NCI-H146 treated with DMSO at 0.1 percent for 48 hours (cell line): ENCODE measurements at regions not wholly inside any gene's neighbourhood (a gene's known extent, or its start where the extent isn't known, plus 50 kb on each side); places are given as distances from the start of the nearest gene placed in this dataset.

ENCODE experiments used
- DNase-seq: peaks from one replicate; lab custom pipeline; 2025; ENCODE audit not compliant: unreplicated experiment; lab: John Stamatoyannopoulos, UW

DNA sequence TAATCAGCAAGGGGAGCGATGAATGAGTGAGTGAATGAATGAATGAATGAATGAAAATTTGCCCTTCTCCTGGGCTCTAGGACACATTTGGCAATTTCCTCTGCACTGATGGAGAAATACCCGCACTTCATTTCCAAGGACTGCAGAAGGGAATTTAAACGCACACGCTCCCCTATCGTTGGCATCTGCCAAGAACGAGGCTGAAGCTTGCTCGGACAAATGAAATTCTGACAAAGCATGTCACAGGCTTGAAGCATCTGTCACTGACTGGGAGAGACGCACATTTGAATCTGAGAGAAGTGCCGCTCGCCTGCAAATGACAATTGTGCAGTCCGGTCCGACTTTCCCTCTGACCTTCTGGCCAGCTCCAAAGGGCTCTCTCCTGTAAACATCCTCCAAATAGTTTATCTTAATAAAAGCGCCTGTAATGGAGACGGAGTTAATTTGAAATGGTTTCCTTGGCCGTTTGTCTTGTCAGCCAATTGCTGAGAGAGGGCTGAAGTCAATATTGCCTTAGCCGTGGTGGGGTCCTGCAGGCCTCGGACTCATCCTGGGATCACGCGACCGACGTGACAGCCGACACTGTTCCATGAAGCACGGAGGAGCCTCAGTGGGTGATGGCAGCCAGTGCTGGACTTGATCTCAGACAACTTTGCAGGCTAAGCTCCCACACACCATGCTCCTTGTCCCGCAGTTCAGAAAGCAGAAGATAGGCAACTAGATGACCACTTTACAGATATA, 260.7 kb downstream of the MN1 start:
- DNase-seq: no peak

DNA sequence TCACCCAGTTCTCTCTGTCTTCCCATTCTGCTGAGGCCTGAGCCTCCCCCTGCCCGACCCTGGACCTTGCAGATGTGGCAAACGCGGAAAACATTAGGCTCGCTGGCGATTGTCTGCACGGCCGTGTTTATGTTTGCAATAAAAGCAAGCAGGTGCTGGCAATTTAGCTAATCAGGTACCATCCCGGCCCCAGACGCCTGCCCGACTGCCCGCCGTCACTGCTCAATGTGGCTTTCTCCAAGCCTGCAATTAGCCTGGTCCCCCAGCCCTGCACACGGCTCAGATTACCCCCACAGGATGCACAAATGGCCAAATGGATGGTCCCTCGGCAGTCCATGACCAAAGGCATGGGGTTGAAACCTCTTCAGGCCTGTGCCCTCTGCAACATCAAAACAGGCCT, 259.7 kb downstream of the MN1 start:
- DNase-seq: peak; percentile 62

DNA sequence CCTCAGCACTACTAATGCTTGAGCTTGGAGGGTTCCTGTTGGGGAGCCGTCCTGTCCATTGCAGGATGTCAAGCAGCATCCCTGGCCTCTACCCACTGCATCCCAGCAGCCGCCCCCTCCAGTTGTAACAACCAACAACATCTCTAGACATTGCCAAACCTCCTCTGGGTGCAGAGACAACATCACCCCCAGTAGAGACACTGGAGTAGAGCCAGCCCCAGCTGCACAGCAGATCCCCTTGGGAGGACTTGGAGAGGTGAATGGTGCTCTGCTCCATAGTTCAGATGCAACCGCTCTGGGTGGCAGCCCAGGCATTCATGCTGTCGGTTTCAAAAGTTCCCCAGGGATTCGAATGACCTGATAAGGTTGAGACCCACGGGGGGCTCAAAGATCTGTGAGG, 259.0 kb downstream of the MN1 start:
- DNase-seq: no peak

DNA sequence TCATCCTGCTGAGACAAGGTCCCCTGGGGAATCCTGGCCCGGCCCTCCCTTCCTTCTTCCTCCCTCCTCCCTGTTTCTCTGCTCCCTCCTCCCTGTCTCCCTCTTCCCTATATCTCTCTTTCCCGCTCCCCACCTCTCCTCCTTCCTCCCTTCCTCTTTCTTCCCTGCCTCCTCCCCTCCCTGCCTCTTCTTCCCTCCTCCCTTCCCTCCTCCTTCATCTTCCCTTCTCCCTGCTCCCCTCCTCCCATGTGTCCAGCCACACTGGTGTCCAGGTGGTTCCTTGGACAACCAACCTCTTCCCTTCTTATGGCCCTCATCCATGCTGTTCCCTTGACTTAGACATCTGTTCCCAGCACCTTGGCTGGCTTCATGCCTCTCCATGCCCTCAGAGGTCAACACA, 258.1 kb downstream of the MN1 start:
- no peak for DNase-seq

DNA sequence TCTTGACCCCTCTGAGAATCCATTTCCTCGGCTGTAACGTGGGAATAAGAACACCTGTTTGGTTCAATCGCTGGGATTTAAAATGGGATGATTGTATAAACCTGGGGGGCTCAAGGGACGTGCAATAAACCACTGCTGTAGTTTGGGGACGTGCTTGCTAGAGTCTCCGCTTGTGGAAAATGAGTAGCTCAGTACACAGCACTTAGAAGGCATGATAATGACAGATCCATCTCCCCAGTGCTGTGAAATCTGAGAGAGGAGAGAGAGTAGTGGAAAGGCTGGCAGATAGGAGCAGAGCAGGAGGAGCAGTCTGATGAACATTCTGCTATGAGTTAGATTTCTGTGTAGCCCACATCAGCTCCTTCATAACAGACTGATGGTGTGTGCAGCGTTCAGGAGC, 256.5 kb downstream of the MN1 start:
- no peak for DNase-seq

DNA sequence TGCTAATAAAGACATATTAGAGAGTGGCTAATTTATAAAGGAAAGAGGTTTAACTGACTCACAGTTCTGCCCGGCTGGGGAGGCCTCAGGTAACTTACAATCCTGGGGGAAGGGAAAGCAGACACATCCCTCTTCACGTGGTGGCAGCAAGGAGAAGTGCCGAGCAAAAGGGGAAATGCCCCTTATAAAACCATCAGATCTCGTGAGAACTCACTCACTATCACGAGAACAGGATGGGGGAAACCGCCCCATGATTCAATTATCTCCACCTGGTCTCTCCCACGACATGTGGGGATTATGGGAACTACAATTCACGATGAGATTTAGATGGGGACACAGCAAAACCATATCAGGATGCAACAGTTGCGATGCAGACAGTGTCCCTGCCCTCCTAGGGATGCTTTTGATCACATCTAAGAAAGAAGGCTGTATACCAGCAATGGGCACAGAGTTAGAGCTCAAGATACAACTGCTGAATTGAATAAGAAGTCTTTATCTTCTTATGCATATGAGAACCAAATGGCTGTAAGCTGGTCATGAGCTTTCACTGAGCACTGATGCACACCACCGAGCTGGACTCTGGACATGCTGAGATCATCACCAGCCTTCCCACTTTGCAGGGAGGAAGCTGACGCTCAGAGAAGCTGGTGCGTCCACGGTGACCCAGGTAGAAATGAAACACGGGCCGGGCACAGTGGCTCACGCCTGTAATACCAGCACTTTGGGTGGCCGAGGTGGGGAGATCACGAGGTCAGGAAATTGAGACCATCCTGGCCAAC, 255.2 kb downstream of the MN1 start:
- no peak for DNase-seq

DNA sequence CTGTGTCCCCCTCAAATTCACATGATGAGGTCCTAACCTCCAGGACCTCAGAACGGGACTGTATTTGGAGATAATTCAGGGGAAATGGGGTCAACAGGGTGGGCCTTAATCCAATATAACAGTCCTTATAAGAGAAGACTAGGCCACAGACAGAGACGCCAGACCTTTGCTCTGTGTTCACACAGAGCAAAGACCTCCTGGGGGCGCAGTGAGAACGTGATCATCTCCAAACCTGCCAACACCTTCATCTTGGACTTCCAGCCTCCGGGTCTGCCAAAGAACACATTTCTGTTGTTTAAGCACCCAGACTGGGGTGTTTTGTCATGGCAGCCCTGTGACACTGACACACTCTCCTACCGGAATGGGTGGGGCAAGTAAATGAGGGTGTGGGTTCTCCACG, 250.2 kb downstream of the MN1 start:
- no peak for DNase-seq

DNA sequence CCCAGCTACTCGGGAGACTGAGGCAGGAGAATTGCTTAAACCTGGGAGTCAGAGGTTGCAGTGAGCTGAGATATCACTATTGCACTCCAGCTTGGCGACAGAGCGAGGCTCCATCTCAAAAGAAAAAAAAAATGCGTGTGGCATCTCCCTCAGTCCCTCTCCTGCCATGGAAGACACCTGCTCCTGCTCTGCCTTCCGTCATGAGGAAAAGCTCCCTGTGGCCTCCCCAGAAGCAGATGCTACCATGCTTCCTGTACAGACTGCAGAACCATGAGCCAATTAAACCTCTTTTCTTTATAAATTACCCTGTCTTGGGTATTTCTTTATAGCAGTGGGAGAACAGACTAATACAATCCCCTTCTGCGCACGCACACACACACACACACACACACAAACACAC, 249.4 kb downstream of the MN1 start:
- DNase-seq: no peak

DNA sequence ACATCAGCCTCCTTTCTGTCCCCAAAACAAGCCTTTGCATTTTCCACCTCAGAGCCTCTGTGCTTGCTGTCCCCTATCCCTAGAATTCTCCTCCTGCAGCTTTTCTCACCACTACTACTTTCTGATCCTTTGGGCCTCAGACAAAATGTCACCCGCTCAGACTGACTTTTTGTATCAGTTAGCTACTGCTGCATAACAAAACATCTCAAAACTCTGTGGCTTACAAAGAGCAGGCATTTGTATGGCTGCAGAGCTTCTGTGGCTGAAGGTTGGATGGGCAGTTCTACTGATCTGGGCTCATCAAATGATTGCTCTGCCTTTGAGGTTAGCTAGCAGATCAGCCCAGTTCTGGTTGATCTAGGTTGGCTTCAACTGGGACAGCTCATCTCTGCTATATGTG, 248.7 kb downstream of the MN1 start:
- no peak for DNase-seq

DNA sequence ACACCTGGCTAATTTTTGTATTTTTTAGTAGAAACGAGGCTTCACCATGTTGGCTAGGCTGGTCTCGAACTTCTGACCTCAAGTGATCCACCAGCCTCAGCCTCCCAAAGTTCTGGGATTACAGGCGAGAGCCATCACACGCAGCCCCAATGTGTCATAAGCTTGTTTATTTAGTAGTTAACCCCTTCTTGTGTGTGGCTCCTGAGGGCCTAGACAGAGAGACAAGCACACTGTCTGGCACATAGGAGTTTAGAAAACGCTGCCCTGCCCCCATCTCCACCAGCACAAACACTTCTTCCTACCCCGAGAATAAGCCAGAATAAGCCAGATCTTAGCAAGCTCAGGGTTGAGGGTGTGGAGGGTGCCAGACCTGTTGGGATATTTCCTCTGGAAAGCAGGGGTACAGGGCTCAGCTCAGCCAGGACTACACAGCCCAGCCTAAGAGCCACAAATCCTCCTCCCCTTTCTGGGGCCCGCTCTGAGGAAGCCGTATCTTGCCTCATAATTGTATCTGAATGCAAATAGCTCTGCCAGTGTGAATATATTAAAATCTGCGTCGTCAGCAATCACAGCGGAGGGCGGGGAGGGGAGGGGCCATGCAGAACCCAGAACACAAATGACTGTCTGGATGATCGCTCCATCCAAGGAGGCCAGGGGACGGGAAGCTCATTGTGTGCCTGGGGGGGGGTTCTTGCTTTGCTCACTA, 247.3 kb downstream of the MN1 start:
- no peak for DNase-seq

DNA sequence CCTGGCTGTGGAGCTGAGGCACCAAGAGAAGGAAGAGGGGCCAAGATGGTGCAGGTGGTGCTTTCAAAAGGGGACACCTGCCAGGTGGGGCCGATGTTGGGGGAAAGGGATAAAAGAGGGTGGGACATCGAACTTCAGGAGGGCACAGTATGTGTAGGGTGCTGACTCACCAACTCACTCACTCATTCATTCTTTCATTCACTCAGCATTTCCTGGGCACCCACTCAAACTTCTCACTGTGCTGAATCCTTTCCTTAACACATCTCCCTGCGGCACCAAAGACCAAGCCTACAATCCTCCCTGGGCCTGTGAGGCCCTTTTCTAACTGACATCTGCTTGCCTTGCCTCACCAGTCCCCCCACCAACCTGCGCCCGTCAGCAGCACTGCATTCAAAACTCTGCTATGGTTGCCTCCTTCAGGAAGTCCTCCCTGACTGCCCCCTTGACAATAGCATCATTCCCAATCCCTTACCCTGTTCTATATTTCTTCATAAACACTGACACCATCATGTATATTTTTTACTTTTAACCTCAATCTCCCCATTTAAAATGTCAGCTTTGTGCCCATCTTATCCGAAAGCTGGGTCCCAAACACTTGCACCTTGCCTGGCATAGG, 246.6 kb downstream of the MN1 start:
- DNase-seq: no peak

DNA sequence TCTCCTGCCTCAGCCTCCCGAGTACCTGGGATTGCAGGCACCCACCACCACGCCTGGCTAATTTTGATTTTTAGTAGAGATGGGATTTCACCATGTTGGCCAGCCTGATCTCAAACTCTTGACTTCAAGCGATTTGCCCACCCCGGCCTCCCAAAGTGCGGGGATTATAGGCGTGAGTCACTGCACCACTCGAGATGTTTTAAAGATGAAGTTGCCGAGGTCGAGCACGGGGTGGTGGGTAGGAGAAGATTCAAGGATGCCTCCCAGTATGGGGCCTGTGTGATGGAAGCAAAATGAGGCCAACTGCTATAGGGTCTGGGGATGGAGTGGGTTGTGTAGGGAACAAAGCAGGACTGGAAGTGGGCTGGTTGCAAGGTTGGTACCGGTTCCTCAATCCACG, 245.2 kb downstream of the MN1 start:
- no peak for DNase-seq

DNA sequence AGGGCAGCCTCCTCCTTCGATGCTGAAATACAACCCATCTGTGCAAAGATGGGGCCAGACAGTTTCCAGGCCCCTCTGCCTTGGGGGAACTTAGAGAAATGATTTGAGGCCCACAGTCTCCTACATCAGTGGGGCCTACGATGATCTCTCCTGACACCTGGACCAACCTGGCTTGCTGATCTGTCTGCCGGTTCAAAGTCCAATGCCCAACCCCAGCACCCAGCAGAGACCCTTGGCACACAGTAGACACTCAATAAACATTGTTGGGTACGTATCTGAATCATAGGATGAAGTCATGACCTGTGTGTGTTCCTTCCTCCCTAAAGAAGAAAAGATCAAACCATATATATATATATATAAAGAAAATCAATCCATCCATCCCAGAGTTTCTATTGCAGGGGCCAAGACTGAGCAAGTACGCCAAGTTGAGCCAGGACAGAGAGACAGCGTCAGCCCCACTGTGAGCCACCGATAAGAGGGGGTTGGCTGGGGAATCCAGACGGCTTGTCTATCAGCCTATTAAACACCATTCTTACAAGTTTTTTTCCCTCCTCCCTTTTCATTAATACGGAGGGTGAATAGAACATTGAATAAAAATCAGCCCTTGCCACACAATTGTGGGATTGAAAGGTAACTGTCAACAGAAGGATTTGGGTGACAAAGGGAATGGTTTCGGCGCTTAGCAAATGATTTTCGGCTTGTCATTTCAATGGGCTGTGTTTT, 244.1 kb downstream of the MN1 start:
- DNase-seq: no peak

DNA sequence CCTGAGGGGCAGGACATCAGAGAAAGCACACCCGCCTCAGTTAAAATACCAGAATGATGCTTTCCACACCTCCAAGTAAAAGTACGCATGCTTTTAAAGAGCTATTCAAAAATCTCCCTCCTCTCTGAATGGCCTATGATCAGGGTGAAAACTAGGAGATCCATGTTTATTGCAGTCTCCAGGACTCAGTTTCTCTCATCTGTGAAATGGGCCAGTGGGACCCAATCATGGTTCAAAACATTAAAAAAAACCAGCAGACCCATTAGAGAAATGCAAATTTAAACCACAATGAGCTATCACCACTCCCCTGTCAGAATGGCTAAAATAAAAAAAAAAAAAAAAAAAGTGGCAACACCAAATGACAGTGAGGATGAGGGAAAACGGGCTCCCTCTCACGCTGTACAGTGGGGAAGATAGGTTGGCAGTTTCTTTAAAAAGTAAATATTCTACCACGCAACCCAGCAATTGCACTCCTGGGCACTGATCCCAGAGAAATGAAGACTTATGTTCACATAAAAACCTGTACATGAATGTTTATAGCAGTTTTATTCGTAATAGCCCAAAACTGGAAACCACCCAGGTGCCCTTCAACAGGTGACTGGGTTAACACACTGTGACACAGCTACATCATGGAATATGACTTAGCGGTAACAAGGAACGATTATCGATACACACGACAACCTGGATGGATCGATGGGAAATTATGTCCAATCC, 242.7 kb downstream of the MN1 start:
- no peak for DNase-seq

DNA sequence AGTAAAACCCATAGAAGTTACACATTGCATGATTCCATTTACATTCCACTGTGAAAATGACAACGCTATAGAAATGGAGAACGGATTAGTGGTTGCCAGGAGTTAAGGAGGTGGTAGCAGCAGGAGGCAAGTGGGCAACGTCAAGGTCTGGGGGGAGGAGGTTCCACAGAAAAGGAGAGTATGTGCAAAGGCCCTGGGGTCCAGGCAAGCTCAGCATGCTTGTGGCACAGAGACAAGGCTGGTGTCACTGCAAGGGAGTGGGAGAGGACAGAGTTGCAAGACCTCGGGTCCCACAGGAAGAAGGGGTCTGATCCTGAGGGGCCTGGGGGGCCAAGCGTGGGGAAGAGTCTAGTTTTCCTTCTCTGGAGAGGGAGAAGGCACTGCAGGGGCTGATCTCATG, 240.8 kb downstream of the MN1 start:
- no peak for DNase-seq

DNA sequence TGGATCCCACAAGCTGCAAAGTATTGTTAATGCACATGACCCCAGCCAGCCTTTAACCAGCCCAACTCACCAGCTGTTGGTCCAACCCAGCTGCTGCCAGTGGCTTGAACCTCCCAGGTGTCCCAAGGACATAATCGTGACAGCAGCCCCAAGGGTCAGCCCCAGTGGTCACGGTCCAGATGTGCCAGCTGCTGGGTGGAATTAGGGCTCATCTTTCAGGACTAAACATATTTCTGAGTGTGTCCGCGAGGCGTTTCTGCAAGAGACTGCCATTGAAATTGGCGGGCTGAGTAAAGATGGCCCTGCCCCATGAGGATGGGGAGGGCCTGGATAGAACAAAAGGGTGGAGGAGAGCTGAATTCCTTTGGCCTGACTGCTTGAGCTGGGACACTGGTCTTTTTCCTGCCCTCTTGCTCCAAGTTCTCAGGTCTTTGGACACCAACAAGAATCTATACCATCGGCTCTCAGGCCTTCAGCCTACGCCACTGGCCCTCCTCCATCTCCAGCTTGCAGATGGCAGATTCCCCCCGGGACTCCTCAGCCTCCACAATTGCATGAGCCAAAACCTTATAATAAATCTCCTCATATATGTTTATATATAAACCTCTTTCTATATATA, 240.2 kb downstream of the MN1 start:
- no peak for DNase-seq

DNA sequence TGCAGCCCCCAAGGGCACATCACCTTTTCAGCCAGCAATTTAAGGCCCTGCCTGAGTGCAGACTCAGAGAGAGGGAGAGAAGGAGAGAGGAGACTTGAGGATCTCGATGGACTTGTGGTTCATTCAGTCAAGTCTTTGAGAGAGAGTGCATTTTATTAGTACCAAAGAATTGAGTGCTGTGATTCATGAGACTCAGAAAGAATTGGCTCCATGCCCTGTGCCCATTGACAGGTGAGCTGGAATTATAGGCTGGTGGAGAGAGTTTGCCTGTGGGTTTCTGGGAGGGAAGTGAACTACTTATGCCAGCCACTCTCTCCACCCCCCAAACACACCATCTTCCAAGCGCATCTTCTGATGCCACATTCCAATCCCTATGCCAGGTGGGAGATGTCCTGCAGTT, 236.8 kb downstream of the MN1 start:
- DNase-seq: no peak

DNA sequence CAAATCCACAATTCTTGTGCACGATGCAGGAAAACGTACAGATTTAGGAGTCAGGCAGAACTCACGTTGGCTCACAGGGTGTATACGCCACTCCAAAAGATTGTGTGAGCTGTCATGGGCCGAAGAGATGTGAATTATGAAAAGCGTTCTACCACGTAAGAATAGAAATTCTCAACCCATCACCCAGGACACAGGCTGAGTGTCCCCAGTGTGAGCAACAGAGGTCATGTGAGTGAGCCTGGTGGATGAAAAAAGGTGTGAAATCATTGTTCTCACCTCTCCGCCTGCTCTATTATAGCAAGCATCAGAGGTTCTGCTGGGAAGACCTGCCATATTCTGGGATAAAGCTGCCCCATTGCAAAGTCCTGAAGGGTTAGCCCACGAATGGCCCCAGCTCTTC, 235.0 kb downstream of the MN1 start:
- DNase-seq: no peak

DNA sequence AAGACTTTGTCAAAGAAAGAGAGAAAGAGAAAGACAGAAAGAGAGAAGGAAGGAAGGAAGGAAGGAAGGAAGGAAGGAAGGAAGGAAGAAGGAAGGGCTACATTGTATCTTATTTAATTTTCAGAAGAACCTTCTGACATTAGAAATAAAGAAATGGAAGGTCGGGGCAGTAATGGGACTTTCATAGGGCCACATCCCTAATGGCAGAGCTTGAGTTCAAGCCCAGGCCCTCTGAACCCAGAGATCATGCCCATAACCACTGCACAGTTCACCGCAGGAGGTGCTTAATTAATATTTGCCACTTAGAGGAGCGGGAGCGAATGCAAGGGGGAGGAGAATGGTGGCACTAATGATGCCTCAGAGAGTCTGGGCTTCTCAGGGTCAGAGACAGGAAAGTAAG, 233.3 kb downstream of the MN1 start:
- DNase-seq: no peak
